GM12873 (cell line): ENCODE measurements at regions not wholly inside any gene's neighbourhood (a gene's known extent, or its start where the extent isn't known, plus 50 kb on each side); places are given as distances from the start of the nearest gene placed in this dataset.

Source experiments
- CTCF ChIP-seq: IDR thresholded peaks from 2 replicates; pipeline ENCODE4 v1.5.1; 2012; ENCODE audit warnings: low read depth, mild to moderate bottlenecking, moderate library complexity, low read length, control low read depth; ENCODE audit not compliant: insufficient read depth; ENCODE audit errors: missing control alignments

DNA sequence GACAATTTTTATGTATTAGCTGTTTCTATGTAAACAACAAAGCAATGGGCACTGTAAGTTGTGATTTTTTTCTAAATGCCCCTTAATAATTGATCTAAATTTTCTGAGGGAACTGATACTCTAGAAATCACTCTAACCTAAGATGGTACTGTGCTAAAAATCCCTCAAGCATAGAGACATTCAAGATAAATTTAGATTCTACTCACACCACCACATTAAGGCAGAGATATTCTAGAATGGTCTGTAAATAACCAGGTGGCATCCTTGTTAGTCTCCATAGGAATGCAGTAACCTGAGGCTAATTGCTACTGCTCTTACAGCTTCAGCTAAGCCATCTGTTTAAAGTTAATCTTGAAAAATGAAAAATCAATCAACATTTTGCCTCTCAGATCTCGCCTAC is 87.3 kb downstream of the SLC41A2 start:
- TF ChIP-seq CTCF: no peak

DNA sequence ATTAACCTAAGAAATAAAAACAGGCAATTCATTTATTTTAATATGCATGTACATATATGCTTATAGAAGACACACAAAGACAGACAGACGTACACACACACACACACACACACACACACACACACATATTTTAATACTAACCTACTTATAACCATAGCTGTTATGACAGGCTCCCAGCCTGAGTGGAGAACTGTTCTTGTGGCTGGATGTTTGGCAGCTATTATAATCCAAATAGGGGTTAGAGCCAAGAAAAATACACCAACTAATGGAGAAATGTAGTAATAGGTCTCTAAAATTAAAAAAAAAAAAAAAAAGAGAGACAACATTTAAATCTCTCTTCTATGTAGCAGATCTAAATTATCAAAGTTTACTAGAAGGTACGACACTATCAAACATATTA is 91.8 kb downstream of the SLC41A2 start:
- TF ChIP-seq CTCF: no peak

GRCh38 chr12:104865080-104865479 is 93.0 kb downstream of the SLC41A2 start:
- TF ChIP-seq CTCF: no peak

DNA sequence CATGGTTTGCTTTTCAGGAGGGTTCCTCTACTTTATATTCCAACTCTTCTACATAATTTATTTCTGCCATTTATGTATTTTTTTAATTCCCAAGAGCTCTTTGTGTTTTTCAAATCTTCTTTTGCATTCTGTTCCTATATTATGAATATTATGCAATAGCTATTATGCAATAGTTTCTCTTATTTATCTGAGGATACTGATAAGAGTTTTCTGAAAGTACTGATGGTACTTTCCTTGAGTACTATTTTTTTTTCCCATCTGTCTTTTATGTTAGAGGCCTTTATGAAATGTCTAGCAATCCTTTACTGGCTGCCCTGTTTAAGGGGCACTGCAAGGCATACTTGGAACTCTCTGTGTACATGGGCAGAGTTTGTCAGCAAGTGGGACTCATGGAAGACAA is 93.4 kb downstream of the SLC41A2 start:
- no peak for TF ChIP-seq CTCF

DNA sequence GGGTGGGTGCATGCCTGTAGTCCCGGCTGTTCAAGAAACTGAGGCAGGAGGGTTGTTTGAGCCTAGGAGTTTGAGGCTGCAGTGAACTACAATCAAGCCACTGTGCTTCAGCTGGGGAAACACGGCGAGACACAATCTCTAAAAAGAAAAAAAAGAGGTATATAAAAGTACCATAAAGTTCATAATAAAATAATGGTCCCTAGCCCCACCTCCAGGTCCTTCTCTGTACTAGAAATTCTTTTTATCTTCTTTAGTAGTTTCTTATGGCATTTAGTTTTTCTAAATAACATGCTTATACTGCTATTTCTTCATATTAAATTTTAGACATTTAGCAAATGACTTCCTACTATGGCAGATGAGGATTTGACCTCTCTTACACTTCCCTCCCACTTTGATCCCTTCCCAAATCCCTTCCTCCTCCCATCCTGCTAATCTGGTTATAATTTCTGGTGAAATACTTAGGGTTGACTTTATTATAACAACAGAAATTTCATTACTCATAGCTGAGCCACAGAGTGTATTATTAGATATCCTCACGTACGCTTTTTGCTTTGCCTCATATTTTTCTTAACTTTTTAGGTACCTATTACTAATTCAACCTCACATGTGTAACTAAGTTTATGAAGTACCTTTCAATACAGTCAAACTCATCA is 94.7 kb downstream of the SLC41A2 start:
- no peak for TF ChIP-seq CTCF

DNA sequence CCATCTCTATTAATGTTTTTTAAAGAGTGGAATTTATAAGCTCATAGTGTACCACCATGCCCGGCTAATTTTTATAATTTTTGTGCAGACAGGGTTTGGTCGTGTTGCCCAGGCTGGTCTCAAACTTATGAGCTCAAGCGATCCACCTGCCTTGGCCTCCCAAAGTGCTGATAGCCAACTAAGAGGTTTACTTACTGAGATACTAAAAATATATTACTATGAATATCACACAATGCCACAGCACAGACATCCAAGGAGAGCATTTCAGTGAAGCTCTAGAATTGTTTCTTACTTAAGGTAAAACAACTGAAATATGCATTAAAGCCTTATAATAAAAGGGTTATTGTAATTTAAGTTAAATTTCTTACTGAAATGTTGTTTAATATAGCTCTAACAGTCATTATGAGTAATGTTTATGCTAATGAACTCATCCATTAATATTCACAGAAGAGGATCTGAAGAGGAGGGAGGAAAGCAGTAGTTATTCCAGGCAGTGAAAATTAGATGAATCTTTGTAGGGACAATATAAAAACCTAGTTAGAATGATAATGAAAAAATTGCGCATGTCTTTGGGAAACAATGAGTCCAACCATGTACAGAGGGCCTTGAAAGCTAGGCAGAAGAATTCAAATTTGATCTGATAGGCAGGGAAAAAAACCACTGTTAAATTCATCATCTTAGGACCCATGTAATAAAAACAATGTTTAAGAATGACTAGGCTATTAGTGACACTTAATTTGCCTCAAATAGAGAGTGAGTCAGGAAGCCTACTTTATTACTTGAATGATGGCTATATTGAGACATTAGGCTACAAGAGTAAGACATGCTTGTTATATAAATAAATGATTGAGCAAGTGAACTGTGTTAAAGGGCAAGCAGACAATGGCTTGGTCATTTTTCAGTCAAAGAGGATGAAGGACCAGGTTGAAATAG is 99.2 kb downstream of the SLC41A2 start:
- no peak for TF ChIP-seq CTCF

DNA sequence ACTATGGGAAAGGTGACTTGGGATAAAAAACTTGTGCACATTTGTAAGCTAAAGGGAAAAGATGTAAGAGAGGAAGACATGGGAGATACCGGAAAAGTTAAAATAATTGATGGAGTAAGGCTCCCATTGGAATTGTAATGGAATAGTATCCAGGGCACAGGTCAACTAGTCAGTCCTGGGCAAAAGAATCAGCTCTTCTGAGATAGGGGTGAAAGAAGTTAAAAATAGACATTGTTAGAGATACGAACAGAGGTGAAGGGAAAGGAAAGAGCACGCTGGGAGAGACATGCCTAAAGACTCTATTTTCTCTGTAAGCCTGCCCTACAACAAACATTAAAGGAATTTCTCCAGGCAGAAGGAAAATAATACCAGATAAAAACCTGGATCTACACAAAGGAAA is 101.6 kb downstream of the SLC41A2 start:
- no peak for TF ChIP-seq CTCF
